ENCODE measurements at regions not wholly inside any gene's neighbourhood (a gene's known extent, or its start where the extent isn't known, plus 50 kb on each side); places are given as distances from the start of the nearest gene placed in this dataset.

DNA sequence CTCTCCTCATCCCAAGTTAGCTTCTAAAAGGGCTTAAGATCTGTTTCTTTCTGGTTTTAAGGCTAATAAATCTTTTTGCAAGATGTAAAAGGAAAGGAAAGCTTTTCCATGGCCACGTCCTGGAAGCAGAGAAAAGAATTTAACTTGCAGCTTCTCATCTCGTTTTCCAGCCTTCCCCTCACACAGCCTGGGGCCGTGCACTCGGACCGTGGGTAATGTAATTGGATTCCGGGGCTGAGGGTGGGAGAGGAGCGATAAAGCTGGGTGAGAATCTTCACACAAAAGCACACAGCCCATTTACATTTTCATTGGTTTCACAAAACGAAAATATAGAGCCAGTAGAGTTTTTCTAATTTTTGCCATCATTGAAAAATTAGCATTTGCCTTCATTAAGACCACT is 91.2 kb downstream of the IRX2 start:
- DNase-seq, result no peak
- in situ Hi-C loops (cut with HindIII; ENCODE audit: low pct_ligation_motif_present, low pct_unique_long_range_greater_than_20kb, low sequenced_read_pairs), result no loop called here

DNA sequence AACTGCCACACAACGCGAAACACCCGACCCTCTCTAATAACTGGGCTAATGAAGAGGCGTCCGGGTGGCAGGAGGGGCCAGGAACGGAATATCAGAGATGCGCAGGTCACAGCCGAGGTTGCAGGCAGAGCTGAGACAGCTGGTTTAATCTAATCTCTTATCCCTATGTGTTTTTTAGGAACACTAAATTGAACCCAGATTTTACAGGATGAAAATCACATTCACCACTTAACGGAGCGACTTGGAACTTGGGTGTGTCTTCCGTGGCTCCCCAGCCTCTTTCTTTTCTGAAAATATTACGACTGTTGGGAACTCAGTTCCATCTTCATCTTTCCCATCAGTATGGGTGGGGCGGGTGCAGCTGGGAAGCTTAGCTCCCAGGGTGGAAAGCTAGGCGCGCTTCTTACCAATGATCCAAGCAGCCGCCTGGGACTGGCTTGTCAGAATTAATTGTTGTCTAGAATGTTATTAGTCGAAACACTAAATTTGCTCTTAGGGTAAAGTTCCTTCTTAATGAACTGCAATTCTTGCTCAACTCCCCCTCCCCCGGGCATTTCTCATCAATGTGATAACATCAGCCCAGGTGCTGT is 92.5 kb downstream of the IRX2 start:
- no peak for DNase-seq
- in situ Hi-C loops (cut with HindIII; ENCODE audit: low pct_ligation_motif_present, low pct_unique_long_range_greater_than_20kb, low sequenced_read_pairs), result no loop called here

DNA sequence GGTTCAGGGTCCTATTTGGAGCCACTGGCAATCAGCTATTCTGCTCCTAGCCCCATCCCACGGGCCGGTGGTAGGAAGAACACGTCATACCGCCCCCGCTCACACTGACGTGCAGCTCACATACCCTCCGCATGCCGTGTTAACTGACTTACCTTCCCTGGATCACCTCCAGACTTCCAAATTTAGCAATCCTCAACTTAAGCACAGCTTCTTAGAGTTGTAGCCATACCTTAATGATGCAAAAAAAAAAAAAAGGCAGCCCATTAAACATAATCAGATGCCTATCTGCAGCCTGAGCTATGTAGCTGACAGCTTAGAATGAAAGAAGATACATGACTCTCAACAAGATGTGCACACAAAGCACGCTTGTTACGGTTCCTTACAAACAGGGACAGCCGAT is 93.0 kb downstream of the IRX2 start:
- DNase-seq, result no peak
- in situ Hi-C loops (cut with HindIII; ENCODE audit: low pct_ligation_motif_present, low pct_unique_long_range_greater_than_20kb, low sequenced_read_pairs), result no loop called here

DNA sequence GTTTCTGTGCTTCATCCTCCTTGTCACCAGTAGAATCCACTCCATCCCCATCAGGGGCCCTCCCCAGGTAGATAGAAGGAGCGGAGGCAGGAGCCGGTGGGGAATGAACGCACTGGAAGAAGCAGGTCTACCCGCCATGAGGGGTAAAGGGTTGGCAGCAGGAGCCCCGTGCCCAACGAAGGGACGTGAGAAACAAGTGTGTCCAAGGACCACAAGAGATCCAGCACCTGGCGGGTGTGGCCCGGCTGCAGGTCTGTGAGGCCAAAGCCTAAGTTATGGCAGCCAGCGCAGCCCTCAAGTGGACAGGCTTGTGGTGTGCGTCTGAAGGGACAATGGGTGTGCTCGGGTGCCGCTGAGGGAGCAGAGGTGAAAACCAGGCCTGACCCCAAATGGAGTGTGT is 94.3 kb downstream of the IRX2 start:
- in situ Hi-C loops (cut with HindIII; ENCODE audit: low pct_ligation_motif_present, low pct_unique_long_range_greater_than_20kb, low sequenced_read_pairs), result no loop called here
- DNase-seq, result no peak

DNA sequence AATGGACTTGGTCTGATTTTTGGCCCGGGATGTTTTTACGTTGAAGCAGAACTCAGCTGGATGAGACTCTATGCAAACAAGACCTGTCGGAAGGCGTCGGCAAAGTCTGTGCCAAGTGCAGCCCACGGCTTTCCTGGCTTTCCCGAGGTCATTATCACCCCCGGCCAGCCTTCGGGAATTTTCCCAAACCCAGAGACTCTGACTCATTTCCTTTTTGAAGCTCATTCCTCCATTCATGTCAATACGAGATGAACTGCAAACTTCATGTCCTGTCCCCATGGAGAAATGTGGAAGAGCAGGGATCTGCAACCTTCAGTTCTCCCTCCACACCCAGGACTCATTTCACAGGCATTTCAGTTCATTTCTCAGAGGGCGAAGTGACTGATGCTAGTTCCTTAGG is 95.3 kb downstream of the IRX2 start:
- in situ Hi-C loops (cut with HindIII; ENCODE audit: low pct_ligation_motif_present, low pct_unique_long_range_greater_than_20kb, low sequenced_read_pairs), result no loop called here

DNA sequence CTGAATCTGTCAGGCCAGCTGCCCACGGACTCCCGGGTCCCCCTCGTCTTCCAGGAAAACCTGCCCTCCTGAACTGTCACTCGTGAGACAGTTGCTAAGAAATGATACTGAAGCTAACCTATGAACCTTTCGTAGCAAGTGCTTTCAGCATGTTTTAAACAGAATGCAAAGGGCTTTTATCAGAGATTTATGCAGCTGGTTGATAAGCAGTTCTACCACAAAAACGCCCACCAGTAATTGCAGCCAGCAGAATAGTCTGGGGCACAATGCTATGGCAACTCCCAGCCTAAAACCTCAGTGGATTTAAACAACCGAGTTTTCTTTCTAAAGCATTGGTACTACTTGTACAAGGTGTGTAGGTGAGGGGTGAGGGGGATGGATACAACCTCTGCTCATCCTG is 97.5 kb downstream of the IRX2 start:
- in situ Hi-C loops (cut with HindIII; ENCODE audit: low pct_ligation_motif_present, low pct_unique_long_range_greater_than_20kb, low sequenced_read_pairs), result no loop called here
- DNase-seq, result no peak

More for the DNA sequence above, 95.3 kb downstream of the IRX2 start:
- no peak for DNase-seq

DNA sequence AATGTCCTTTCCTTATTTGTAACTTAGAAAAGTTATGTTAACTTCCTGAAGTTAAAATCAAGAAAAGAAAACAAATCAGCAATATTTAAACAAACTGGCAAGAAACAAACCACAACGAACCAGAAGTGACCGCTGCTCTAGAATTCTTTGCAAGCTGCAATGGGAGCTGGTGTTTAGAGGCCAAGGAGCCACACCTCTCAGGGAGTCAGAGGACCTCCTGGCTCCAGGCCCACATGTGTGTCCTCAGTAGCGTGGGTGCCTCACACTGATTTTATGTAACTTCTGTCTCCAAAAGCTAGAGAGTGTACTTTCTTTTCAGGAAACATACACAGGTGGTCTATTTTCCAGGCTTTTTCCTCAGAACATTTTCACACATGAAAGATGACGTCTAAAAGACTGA is 100.4 kb downstream of the IRX2 start:
- no peak for DNase-seq
- in situ Hi-C loops (cut with HindIII; ENCODE audit: low pct_ligation_motif_present, low pct_unique_long_range_greater_than_20kb, low sequenced_read_pairs), result no loop called here

DNA sequence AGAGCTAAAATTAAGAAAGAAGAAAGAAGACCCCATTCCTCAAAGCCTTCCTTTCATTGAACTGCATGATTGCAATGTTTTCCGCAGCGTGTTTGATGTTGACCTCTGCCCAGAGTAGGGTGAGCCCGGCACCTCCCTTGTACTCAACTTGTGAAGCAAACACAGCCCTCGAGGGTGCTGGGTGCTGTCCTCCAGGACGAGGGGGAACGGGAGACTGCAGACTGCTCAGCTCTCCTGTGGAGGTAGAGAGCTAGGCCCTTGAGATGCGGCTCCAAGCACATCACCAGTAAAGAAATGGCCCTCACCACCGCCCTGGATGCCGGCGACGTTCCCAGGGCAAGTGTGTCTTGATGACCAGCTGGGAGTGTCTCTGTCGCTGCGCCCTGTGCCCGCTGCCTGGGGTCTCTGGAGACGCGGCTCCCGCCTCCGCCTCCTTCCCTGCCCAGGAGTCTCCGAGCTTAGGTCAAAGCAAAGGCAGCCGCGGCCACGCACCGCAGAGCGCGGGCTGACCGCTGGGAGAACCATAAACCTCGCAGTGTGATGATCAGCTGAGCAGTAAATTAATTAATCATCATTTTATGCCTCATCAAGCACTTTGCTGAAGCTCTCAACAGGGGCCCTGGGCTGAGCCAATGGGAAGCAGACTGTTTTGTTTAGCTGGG is 108.7 kb downstream of the IRX2 start:
- in situ Hi-C loops (cut with HindIII; ENCODE audit: low pct_ligation_motif_present, low pct_unique_long_range_greater_than_20kb, low sequenced_read_pairs), result no loop called here

DNA sequence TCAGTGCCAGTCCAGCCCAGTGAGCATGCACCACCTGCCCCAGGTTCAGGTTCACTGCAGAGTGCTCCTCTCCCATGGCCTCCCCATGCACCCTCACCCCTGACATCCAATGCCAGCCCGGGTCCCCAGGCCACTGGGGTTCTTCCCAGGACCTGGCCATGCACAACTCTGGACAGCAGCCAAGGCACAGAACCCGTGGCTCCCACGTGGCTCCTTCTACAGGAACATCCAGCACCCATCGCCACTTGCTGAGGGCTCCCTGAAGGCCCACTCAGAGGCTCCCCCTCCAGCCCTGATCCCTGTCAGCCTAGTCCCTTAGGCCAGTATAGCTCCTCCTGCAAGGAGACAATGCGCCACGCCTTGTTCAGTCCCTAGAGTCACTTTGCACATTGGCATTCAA is 110.8 kb downstream of the IRX2 start:
- in situ Hi-C loops (cut with HindIII; ENCODE audit: low pct_ligation_motif_present, low pct_unique_long_range_greater_than_20kb, low sequenced_read_pairs), result no loop called here
- DNase-seq, result no peak

More for the DNA sequence above, 108.7 kb downstream of the IRX2 start:
- no peak for DNase-seq

DNA sequence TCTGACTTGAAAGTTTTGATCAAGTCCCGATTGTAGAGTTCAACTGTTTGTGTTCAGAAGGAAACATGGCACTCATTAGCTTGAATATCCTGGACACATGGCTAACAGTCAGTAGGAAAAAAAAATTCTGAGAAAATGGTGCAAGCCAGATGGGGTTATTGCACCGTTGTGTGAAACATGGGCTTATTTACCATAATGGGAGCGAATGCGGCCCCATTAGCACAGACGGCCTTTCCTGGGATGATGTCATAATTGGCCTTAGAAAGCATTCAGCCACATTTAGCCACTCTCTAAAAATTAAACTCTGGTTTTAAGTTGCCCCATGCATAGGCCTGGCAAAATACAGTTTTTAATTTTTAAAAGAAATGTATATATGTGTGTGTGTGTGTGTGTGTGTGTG is 112.1 kb downstream of the IRX2 start:
- in situ Hi-C loops (cut with HindIII; ENCODE audit: low pct_ligation_motif_present, low pct_unique_long_range_greater_than_20kb, low sequenced_read_pairs), result no loop called here
- DNase-seq, result no peak

DNA sequence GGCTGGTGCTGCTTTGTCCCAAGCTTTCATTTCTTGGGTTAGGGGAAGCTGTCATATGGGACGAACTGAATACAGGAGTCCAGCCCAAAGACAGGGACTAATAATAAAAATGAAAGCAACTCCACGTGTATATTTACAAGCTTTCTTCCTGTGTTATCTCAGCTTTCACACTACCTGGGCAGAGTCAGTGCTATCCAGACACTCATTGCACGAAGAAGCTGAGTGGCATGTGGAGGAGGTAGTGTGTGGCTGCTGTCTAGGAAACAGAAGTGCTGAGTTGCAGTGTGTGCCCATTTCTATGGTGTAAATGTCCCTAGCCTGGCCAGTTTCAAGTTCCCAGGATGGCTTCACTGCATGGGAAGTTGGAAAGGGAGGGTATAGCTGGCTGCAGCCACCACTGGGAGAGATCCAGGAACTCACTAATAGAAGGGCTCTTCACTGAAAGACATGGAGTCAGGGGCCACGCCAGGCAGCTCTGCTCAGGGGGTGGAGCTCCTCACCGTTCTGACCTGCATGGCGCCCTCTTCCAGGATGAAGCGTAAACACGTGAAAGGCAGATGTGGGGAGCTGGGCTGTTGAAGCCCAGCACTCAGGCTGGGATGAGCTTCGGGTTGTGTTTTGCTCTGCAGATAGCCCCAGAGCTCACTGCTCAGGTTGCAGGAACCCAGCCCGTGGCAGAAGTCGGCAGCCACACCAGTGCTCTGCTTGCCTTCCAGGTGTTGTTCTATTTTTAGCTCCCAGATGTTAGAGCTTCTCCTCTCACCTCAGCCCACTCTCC is 116.9 kb downstream of the IRX2 start:
- DNase-seq, result no peak
- in situ Hi-C loops (cut with HindIII; ENCODE audit: low pct_ligation_motif_present, low pct_unique_long_range_greater_than_20kb, low sequenced_read_pairs), result no loop called here

DNA sequence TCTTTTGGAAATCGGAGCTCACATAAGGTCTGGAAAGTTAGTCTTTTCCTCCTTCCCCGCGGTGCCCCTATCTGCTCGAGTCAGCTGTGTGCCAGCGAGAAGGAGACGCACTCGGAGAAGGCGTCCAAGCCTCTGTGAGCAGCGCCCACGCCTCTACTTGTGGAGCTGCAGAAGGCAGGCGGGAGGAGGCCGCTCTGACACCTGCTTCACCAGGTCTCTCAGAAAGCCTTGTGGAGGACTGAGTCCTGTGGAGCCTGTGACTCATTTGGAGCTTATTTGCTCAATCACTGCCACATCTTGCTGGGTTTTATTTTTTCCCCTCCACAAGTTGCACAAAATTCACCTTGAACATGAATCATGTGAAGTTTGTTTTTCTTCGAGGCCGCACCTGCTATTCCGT is 117.5 kb downstream of the IRX2 start:
- in situ Hi-C loops (cut with HindIII; ENCODE audit: low pct_ligation_motif_present, low pct_unique_long_range_greater_than_20kb, low sequenced_read_pairs), result no loop called here
- DNase-seq, result no peak

DNA sequence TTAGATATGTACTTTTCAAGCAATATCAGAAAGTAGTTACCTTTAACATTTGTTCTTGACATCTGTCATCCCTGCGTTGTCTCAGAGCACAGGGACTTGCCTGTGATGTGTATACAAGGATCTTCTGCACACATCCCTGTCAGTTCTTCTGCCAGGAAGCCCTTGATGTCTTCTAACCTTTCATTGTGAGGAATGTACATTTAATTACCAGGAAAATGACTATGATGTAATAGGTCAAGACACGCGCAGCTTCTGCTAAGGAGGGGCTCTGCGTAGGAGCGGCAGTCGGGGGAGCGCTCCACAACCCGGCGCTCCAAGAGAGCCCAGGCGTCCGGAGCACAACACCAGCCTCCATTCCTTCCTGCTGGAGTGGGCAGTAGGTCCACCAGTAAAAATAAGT is 119.7 kb downstream of the IRX2 start:
- in situ Hi-C loops (cut with HindIII; ENCODE audit: low pct_ligation_motif_present, low pct_unique_long_range_greater_than_20kb, low sequenced_read_pairs), result no loop called here
- no peak for DNase-seq

DNA sequence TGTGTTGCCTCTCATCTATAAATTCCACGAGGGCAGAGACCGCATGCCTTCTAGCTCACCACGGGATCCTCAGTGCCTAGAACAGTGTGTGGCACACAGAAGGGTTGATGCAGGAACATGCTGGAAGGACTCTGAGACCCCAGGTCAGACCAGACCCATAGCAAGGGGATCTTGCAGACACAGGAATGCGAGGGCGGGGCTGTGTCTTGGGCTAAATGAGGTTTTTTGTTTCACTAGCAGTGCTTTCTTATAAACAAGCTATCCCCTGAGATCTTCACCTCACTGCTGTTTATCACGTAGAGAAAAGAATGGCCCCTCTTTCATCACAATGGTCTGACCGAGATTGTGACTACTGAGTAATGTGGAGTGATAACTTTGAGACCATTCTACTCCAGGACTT is 122.4 kb downstream of the IRX2 start:
- no peak for DNase-seq
- in situ Hi-C loops (cut with HindIII; ENCODE audit: low pct_ligation_motif_present, low pct_unique_long_range_greater_than_20kb, low sequenced_read_pairs), result no loop called here

DNA sequence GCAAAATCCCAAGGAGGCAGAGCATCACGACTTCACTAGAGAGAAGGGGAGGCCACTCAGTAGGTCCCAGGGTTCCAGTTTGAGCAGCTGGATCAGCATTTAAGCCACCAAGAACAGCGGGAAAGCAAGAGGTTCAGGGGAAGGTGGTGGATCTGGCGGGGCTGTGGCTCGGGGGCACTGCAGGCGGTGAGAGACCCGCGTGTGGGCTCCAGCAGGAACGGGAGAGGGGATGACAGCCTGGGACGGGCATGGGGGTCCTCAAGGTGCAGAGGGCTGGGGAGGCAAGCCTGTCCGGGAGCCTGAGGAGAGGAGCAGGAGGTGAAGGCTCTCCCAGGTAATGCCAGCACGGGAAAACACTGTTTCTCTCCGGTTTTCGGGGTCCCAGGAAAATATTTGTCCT is 123.6 kb downstream of the IRX2 start:
- no peak for DNase-seq
- in situ Hi-C loops (cut with HindIII; ENCODE audit: low pct_ligation_motif_present, low pct_unique_long_range_greater_than_20kb, low sequenced_read_pairs), result no loop called here

DNA sequence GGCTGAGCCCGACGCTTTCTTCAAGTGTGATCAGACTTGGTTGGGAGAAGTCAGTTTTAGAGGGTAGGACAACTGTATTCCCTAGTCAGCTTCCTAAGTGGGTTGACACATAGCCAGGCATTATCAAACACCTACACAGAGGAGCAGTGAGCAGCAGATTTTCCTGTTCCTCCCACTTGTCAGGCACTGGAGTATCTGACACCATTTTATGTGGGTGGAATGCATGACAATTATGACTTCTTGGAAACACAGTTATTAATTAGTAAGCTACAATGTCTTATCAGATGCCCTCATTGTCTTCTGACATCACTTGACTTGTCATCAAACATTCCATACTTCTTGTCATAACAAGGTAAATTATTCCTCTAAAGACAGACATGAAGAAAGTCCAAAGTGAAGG is 124.9 kb downstream of the IRX2 start:
- DNase-seq, result no peak
- in situ Hi-C loops (cut with HindIII; ENCODE audit: low pct_ligation_motif_present, low pct_unique_long_range_greater_than_20kb, low sequenced_read_pairs), result no loop called here

DNA sequence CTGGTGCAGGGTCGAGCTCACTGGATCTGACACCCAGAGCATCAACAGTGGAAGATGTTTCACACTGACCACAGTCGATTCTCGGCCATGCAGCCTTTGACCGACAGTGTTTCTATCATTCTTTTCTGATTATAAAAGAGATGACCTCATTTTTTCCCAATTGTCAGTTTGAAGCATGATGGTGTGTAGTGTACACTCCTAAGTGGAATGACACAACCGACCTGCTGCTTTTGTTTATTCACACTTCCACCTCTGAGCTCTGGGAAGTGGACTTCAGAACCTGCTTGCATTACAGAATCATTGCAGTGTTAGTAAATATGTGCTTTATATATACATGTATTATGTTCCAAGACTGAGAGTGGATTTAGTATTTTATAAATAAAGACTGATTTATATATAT is 128.6 kb downstream of the IRX2 start:
- in situ Hi-C loops (cut with HindIII; ENCODE audit: low pct_ligation_motif_present, low pct_unique_long_range_greater_than_20kb, low sequenced_read_pairs), result no loop called here
- no peak for DNase-seq

DNA sequence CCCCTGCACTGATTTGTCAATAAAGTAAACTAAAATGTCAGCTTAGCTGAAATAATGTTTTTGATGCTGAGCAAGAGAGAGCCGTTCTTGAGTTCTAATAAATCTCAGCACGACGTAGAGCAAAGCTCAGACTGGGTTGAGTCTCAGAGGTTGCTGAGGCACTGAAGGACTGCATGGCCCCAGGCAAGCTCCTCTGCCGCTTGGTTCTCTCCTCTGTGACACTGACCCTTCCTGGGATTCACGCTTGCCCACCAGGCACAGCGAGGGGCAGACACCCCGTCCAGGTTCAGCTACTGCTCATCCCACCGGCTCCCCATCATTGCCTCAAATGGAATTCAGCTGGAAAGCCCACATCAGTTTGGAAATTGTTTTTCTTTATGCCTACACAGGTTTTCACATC is 129.8 kb downstream of the IRX2 start:
- in situ Hi-C loops (cut with HindIII; ENCODE audit: low pct_ligation_motif_present, low pct_unique_long_range_greater_than_20kb, low sequenced_read_pairs), result no loop called here
- DNase-seq, result no peak

DNA sequence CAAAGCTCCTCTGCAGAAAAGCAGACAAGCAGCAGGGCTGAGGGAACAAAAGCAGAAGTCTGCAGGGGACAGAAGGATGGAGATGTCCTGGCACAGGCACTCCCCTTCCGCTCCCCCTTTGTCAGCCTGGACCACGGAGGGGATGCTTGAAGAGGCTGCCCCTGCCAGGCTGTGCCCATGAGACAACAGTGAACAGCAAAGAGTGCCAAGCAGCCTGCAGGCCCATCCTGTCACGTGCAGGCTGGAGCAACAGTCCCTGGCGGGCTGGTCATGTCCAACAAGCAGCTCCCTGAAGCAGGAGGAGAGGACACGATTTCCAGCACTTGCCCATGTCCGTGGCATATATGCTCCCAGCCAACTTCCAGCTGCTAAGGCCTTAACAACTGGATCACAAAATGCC is 132.3 kb downstream of the IRX2 start:
- DNase-seq, result no peak
- in situ Hi-C loops (cut with HindIII; ENCODE audit: low pct_ligation_motif_present, low pct_unique_long_range_greater_than_20kb, low sequenced_read_pairs), result no loop called here

DNA sequence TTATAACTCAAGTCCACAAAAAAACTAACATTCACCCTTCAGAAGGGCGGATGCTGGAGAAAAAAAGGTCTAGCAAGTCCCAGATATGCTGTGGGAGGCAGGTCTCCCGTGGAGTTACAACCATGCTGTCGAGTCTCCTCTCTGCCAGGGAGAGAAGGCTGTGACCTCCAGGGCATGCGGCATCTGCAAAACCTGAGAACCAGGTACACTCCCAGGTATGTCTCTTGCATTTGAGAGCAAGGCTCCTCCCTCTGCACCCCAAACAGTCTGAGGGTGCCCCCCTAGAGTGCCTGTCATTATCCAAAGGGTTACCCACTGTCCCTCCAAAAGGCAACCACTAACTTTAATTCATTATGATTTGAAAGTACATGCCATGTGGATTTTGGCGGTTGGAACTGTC is 134.0 kb downstream of the IRX2 start:
- in situ Hi-C loops (cut with HindIII; ENCODE audit: low pct_ligation_motif_present, low pct_unique_long_range_greater_than_20kb, low sequenced_read_pairs), result no loop called here

More for the DNA sequence above, 134.0 kb downstream of the IRX2 start:
- no peak for DNase-seq
